Stimulated activated CD4-positive, alpha-beta T cell treated with anti-CD3 and anti-CD28 coated beads, TNF-alpha, amount 100 ng/mL, for 1 hour (primary cell): ENCODE measurements at regions not wholly inside any gene's neighbourhood (a gene's known extent, or its start where the extent isn't known, plus 50 kb on each side); places are given as distances from the start of the nearest gene placed in this dataset.

Experiments used
- DNase-seq, 3 donors: peaks; one replicate each; pipeline ENCODE4 v3.0.0-alpha.2; 2020; ENCODE audit warnings: low read depth in 3 of 3, low spot score in 1 of 3

DNA sequence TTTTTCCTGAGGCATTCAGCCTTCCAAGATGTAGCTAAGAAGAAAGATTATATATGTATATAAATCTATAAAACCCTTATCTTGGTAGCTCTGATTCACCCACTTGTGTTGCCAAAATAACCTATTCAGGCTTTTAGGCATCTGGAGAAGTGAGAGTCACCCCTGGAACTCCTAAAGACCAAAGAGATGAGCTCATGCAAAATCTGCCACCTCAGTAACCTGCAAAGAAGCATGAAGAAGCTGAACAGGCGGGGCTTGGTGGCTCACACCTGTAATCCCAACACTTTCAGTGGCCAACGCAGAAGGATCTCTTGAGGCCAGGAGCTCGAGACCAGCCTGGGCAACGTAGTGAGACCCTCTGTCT lies 393.7 kb downstream of the FOXO1 start:
- no peak for DNase-seq

DNA sequence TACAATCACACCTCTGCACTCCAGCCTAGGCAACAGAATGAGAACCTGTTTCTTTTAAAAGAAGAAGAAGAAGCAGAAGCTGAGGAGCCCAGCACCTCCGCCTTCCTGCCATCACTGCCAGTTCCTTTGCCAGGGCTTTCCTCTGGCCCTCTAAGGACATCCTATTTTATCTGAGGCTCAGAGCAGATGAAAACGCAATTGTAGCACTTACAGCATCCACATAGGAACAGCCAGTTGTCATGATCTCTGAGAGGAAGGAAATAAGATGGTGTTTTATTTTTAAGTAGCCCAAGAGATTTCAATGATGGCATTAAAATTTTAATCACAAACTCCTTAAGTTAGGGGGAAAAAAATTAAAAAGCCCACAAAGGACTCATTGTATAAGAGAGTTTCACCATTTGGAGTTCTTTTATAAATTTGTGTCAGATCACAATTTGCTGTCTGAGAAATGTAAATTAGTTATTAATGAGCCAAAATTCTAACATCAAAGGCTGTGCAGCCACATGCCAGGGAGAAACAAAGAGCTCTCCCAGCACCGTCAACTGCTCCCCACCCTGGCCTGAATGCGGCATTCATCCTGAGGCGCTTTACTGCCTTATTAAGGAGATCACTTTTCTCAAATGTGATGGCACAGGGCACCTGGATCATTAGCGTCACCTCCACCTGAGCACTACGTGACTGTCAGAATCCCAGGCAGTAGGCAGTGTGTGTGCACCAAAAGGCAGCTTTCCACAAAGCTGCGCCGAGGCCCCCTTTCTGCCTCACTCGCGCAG lies 393.0 kb downstream of the FOXO1 start:
- no peak for DNase-seq

DNA sequence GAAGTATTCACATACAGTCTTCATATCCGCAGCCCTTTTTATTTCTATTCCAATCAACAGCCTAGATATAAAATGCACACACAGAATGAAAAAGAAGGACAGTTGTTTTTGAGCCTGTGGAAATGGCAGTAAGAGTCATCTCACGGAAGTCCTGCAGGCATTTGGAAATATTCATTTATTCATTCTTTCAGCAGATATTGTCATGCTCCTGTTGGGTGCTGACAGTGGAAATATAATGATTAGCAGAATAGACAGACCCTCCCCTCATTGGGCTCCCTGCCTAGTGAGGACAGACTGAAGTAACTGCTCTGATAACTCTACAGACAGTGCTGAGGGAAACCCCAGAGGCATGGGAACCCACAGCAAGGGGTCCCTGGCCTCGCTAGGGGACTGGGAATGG lies 392.3 kb downstream of the FOXO1 start:
- DNase-seq = no peak

DNA sequence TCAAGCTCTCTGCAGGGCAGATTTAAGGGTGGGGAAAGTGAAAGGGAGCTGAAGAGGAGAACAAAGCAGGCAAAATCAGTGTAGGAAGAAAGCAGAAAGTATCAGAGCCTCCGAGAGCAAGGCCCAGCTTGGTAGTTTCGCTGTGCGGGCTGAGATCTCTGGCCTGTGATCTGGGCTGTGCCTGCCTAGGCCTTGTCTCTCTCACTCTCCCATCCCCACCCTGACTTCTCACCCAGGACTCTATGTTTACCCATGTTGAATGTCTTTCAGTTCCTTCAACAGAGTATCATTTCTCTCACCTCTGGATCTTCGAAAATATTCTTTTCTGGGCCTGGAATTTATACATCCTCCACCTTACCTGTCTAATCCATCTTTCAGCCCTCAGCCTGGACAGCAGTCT lies 391.3 kb downstream of the FOXO1 start:
- no peak for DNase-seq

DNA sequence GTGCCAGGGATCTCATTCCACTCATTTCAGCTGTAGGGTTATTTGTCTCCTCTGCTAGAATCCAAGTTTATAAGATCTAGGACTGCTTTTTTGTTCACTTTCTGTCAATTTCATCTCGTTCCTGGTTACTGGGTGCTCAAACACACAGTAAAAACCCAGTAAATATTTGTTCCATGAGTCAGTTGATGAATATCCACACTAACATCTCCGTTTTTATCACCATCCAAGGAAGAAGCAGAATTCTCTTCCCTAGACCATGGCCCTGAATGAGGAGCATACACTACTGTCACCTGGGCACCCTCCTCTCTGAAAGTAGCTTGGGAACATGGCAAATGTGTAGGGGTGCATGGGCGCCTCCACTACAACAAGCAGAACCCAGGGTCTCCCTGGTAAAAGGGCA lies 390.8 kb downstream of the FOXO1 start:
- no peak for DNase-seq

DNA sequence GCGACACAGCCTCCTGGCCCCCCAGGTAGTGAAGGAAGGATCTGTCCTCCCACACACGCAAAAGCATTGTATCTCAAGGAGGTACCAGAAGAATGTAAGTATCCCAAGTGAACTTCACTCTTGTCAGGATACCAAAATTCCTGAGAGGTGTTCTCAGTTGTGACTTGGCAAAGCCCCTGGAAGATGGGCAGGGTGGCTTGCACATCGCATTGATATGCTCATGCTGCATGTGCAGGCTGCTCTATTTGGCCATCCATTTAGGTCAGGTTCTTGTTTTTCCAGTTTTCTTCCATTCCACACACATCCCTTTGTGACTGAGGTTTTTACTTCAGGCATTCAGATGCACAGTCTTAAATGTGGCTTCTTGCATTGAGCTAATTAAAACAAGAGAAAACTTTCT lies 382.8 kb downstream of the FOXO1 start:
- no peak for DNase-seq

DNA sequence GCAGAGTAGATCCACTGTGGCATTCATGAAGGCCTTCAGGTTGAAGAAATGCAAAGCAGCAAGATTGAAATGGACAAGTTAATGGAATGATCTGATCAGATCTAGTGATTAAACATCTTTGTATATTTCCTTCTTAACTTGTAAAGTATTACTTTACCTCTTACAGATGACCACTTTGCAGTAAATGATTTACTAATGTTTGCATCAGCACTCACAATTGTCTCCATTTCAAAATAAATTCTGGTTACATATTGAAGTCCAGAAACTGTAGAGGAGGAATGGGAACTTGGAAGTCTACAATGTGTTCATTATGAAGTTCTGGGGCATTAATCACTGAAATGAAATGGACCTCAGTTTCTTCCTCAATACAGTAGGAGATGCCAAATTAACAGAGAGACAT lies 380.8 kb downstream of the FOXO1 start:
- no peak for DNase-seq

DNA sequence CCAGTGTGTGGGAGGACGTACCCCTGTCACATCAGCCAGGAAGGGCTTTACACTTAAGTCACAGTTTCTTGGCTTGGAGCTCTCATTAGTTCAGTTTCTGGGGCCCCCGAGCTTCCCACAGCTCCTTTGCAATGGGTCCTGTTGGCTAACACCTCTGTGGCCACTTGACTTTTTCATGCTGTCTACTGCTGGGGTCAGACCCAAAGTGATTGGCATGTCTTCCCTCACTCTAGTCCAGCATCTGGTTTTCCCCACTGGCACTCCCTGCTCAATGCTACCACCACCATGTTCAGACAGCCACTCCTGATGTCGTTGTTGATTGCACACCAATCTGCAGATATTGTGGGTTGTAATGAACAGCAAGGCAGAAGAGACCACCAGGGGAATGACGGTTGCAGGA lies 379.0 kb downstream of the FOXO1 start:
- no peak for DNase-seq

DNA sequence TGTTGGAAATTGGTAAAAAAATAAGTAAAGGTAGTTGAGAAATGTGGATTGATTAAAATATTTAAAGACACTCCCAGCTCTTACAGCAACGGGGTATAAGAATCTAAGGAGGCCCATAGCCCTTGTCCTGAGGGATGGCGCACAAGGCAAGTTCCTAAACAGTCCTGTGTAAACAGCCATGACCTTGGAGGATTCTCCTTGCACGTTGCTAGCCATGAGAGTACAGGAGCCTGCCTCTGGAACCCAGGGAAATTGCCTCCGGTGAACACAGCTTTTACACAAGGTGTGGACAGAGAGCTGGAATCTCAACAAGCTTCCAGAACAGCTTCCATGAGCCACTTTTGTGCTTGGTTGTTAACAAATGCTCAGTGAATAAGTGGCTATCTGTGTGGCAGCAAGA lies 378.2 kb downstream of the FOXO1 start:
- DNase-seq = no peak

DNA sequence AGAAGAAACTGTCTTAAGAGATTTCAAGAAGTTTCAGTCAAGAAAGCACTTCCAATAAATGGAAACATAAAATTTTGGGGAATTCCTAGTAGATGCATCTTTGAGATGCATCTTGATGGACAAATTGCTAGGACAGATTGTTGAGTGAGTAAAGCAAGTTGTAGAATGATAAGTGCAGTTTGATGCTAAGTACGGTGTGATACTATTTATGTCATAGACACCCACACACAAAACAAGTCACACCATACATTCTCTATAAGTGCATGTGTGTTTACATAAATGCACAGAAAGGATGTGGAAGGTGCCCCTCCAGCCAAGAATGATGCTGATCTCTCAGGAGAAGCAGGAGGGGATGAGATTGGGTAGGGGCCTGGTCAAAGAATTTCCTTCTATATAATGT lies 375.7 kb downstream of the FOXO1 start:
- DNase-seq = no peak

DNA sequence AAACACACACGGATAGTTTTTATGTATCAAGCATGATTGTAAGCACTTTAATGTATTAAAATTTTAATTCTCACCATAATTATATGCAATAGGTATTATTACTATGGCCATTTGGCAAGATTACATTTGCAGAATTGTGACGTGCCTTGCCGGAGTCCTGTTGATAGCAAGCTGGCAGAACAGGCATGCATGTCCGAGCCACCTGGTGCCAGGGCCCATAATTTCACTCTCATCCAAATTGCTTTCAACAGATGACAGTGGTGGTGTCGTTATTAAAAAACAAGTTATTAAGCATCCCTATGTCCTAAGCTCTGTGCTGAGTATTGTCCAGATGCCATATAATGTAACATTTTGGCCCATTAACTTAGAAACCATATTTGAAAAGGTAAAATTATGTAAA lies 374.3 kb downstream of the FOXO1 start:
- no peak for DNase-seq

DNA sequence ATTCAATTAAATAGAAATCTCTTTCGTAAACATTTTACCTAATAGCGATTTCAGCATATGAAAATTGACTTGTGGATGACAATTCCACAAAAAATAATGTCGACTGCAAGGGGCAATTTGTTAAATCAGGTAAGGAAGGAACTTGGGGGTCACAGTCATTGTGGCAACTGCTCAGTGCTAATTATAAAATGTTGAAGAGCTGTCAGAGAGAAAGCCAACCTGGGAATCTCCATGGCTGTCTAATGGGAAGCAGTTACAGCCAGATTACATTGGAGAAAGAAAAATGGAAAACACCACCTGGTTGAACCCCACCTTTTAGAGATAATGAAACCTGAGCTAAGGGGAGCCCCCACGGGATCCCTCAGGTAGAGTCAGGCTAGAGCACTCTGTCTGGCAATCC lies 373.9 kb downstream of the FOXO1 start:
- DNase-seq = no peak

DNA sequence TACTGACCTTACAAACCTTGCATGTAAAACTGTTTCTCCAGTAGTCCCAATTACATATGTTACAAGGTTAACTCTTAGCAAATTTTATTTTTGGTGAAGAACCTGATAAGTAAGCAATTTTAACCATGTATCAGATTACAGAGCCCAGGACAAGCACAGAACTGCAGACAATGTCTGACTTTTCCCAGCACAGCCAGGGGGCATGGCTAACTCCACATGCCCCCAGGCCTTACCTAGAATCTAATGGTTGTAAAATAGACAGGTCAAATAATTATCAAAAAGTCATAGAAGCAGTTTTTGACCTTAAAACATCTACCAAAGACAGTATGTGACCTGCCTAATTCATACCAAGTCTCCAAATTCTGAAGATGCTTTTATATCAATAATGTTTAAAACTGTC lies 364.1 kb downstream of the FOXO1 start:
- no peak for DNase-seq

DNA sequence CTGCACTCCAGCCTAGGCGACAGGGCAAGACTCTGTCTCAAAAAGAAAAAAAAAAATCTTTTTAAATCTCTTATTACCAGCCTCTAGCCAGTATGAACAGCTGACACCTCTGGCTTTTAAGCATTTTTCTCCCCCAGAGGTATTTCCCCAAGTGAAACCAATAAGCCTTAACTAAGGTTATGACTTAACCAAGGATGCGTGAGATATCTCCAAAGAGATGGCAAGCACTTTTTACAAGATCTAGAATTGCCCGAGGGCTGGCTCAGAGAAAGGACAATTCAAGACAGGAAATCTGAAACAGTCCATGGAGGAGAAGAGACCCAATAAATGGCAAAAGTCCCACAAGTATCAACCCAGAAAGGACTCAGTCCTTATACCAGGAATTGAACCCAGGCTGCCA lies 362.1 kb downstream of the FOXO1 start:
- no peak for DNase-seq

DNA sequence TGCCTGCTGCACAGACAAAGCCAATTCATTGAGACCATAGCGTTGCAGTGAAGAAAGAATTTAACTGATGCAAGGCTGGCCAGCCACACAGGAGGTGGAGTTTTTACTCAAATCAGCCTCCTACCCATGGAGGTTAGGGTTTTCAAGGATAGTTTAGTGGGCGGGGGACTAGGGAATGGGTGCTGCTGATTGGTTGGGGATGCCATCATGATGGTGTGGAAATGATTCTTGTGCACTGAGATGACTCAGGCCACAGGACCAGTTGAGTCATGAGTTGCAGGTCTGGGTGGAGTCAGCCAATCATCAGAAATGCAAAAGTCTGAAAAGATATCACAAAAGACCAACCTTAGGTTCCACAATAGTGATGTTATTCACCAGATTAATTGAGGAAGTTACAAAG lies 359.6 kb downstream of the FOXO1 start:
- DNase-seq = no peak

DNA sequence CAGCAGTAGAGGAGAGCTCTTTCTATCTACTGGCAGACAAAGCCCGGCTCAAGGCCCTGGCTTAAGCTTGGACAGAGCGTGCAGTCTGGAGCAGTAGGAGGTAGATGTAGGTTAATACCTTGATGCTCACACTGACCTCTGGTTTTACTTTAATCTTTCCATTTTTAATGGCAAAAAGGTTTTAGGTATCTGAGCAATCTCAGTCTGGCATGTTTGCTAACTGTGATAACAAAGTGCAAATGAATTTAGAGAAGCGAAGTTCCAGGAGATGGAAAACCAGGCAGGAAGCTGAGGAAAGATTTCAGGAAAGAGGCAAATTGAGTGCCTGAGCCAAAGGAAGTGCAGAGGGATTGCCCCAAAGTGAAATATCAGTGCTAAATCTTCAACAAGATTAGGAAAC lies 356.6 kb downstream of the FOXO1 start:
- DNase-seq = no peak

DNA sequence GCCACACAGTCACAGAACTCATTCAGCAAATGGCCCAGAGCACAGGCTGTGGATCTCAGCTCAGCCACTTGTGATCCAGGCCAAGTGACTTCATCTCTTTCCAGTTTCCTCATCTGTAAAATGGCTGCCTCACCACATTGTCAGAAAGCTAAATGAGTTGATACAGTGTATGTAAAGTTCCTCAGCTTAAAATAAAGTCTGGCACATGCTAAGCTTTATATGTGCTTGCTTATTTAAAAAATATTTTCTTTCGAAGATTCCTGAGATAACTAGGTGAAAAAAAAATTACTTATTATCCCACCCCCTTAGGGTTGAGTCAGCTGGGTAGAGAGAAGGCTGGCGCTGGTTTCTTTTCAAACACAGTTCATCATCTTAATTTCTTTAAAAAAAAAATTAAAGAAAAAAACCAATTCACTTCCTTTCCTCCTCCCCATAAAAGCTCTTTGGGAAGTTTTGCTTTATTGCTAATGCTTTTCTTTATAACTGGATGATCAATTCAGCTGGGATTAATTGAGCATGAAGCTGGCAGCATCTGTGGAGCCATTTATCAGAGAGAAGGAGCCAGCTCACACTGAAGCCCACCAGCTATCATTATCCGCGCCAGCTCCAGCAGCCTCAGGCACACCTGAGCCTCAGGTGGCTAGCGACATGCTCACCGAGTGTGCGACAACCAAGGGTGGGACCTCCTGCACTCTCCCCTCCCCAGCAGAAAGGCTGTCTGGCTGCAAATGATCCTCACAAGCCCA lies 354.9 kb downstream of the FOXO1 start:
- no peak for DNase-seq

DNA sequence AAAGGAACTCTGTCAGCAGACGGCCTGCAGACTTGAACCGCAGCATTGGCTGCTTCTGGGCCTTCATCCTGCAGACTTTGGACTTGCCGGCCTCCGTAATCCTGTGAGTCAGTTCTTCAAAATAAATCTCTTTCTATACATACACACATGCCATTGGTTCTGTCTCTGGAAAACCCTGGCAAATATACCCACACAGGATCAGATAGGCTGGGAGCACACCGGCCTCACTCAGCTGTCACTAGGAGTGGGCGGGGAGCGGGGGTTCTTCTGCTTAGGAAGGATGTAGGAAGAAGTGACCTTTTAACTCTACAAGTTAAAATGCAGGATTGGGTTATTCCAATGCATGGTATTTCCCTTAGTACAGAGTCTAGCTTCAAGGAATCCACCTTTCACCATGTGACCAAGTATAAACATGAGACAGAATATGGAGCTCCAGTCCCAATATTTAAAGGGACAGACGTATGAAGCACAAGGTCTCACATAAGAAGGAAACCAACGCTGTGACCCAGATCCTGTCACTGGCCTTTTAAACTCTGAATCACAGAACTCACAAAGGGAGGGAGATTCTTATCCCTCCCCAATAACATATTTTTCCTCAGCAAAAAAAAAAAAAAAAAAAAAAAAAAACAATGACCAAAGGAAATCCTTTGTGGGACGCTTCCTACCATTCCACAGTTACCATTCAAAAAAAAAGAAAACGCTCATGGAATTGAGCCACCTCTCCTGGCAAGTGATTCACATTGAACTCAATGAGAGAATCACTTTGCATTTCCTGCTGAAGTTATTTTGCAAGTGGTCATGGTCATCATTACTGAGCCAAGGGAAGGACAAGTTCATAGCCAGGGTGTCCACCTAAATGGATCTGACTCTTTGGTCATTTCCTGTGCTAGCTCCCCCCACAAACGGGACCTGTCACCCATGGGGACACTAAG lies 352.9 kb downstream of the FOXO1 start:
- no peak for DNase-seq

DNA sequence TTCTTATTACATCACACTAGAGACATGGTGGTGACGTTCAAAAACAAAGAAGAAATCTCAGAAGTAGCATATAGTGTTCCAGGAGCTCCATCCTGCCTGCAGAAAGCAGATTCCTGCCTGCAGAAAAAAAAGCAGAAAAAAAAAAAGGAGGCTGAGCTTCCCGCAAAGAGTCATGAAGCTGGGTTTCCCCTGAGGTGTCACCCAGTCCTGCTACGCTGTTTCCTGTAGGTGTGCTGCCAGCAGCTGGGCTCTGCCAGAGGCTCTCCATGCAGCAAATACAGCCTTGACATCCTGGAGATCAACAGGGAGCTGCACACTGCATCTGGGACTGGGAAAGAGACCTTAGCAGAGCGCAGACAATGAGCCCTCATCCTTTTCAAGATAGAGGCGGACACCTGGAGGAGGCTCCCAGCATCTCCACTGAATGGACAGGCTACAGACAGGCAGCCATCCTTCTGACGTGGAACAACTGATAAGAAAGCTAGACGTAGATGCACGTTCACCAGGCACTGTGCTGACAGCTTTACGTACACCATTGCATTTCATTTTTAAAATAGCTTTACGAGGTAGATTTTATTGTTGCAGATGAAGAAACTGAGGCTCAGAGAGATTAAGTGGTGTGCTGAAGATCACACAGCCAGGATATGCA lies 350.9 kb downstream of the FOXO1 start:
- peak; percentile 5 to 36 (median 27) for DNase-seq

DNA sequence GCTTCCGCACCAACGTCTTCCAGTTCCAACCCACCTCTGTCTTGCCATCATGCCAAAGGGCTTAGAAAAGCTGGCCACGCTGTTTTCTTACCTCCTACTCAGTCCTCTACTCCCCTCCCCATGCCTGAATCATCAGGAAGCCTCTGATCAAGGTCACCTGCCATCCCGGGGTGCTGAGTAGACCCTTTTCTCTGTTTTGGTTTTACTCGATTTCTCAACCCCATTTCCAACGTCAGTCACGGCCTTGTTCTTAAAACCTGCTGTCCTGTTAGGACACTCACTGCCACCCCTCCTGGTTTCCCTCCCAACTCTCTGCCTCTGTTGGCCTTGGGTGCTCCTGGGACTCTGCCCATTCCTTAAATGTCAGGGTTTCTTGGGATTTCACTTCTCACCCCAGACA lies 350.1 kb downstream of the FOXO1 start:
- DNase-seq = no peak

DNA sequence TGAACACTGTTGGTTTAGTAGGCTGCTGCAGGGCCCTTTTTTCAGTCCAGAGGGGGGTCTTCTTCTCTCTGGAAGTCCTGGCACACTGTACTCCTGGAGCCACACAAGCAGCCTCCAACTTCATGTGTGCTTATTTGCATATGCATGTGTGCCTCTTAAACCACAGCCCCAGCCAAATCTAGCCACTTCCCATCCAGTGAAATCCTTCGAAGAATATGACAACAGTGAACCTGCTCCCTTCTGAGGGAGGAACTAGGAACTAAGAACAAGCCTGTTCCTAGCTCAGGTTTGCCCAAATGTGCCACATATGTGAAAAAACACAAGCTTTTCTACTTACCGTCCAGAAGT lies 348.5 kb downstream of the FOXO1 start:
- no peak for DNase-seq

DNA sequence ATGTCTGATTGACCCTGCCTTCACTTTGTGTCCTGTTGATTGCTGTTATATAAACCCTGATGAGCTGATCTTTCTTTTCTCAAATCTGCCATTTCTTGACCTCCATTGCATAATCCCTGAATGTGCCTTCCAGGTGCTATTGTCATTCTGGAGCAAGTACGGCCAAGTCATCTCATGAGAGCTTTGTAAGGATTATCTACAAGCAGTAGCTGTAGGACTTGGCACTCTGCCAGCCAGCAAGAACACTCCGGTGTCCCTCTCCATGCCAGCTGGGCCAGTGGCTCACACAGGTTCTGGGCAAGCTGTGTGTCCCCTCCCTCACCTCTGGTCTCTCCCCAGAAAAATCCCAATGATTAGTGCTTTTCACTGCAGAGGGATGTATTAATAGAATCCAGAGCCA lies 348.1 kb downstream of the FOXO1 start:
- no peak for DNase-seq
